HepG2 (cell line): ENCODE measurements at regions not wholly inside any gene's neighbourhood (a gene's known extent, or its start where the extent isn't known, plus 50 kb on each side); places are given as distances from the start of the nearest gene placed in this dataset.

ENCODE experiments used
- ATAC-seq: fragments of 200-7000 bp; cut with Tn5 transposase; 3 replicates; pipeline ENCODE4 v1.9.1; 2020; ENCODE audit warnings: mild to moderate bottlenecking, moderate library complexity
- BruUV-seq: library from RNA; stranded (reverse); fragments of 400-500 nt; replicated peaks from 2 replicates; lab custom pipeline; 2021; lab: Mats Ljungman, UMichigan
- CTCF ChIA-PET: fragments of 300-600 bp; formaldehyde crosslinking; extraction: SDS; loops from one replicate; lab custom pipeline; 2021; ENCODE audit warnings: low total read pairs, inconsistent platforms, low intra/inter-chr PET ratio; lab: Yijun Ruan, JAX
- POLR2A ChIA-PET: fragments of 350-600 bp; sonication (Branson Sonifier 250); formaldehyde crosslinking; loops from one replicate; lab custom pipeline; 2020; ENCODE audit warnings: antibody characterized with exemption, inconsistent platforms; lab: Yijun Ruan, JAX
- DNase-seq: peaks from one replicate; pipeline ENCODE4 v3.0.0-alpha.2; 2015; ENCODE audit warnings: low spot score
- FAIRE-seq: peaks from 3 replicates; lab custom pipeline; 2011; peaks lifted over from hg19 to GRCh38; lab: Jason Lieb, UNC
- H2AFZ ChIP-seq: one replicate; pipeline ENCODE4 v1.6.1; 2011; ENCODE audit warnings: low read length, inconsistent platforms
- H3K27ac ChIP-seq: fragments of 300-600 bp; 3 replicates; pipeline ENCODE4 v1.8.0; 2011; ENCODE audit warnings: mixed run types, mild to moderate bottlenecking, mixed read lengths, low read length, inconsistent platforms; ENCODE audit not compliant: insufficient read depth; ENCODE audit errors: extremely low read length
- H3K27me3 ChIP-seq, 2 experiments: fragments of 200-600 bp in 1 of 2; 2 replicates in 1 of 2; 3 replicates in 1 of 2; pipeline versions ENCODE4 v1.6.0 to v1.8.0; 2011; ENCODE audit warnings: low read length in 2 of 2, mild to moderate bottlenecking in 2 of 2, moderate library complexity in 2 of 2, inconsistent platforms in 1 of 2; ENCODE audit not compliant: insufficient read depth in 2 of 2, control insufficient read depth in 1 of 2
- H3K36me3 ChIP-seq, 2 experiments: fragments of 200-600 bp in 1 of 2; replicated peaks in 1 of 2; 2 replicates in 1 of 2; 3 replicates in 1 of 2; pipeline versions ENCODE4 v1.5.1 to v1.8.0; 2011; ENCODE audit warnings: low read length in 2 of 2, inconsistent platforms in 1 of 2; ENCODE audit not compliant: insufficient read depth in 2 of 2, control insufficient read depth in 1 of 2
- H3K4me1 ChIP-seq: 2 replicates; pipeline ENCODE4 v1.5.1; 2012; ENCODE audit warnings: low read length, inconsistent platforms; ENCODE audit not compliant: insufficient read depth
- H3K4me2 ChIP-seq: 2 replicates; pipeline ENCODE4 v1.6.0; 2011; ENCODE audit warnings: low read depth, low read length, inconsistent platforms
- H3K4me3 ChIP-seq, 3 experiments: fragments of 200-600 bp in 1 of 3; sonication (generic), shearing (Covaris generic) in 1 of 3; replicated peaks in 1 of 3; 2 replicates each; pipeline ENCODE4 v1.5.1; 2011 to 2016; ENCODE audit warnings: low read length in 3 of 3, inconsistent platforms in 2 of 3, low read depth in 2 of 3, mild to moderate bottlenecking in 2 of 3, control low read depth in 1 of 3, mixed read lengths in 1 of 3; ENCODE audit not compliant: insufficient read depth in 1 of 3
- H3K79me2 ChIP-seq: one replicate; pipeline ENCODE4 v1.6.1; 2011; ENCODE audit warnings: low read length, inconsistent platforms; ENCODE audit not compliant: insufficient read depth
- H3K9ac ChIP-seq: 2 replicates; pipeline ENCODE4 v1.6.0; 2011; ENCODE audit warnings: mild to moderate bottlenecking, low read depth, low read length, inconsistent platforms; ENCODE audit not compliant: insufficient read depth
- H3K9me3 ChIP-seq: 2 replicates; pipeline ENCODE4 v1.5.1; 2012; ENCODE audit warnings: mild to moderate bottlenecking, low read length
- H4K20me1 ChIP-seq: 2 replicates; pipeline ENCODE4 v1.6.0; 2011; ENCODE audit warnings: inconsistent platforms, mild to moderate bottlenecking, low read length, moderate library complexity; ENCODE audit not compliant: insufficient read depth
- FOXK1 ChIP-seq: sonication (generic); formaldehyde crosslinking; IDR thresholded peaks from 2 replicates; pipeline ENCODE4 v1.4.0; 2020; ENCODE audit warnings: low read depth, missing genetic modification reagents, borderline replicate concordance
- KIAA2018 ChIP-seq: sonication (generic); formaldehyde crosslinking; IDR thresholded peaks from 2 replicates; pipeline ENCODE4 v1.5.0; 2020; ENCODE audit warnings: mild to moderate bottlenecking, missing genetic modification reagents, borderline replicate concordance
- KLF11 ChIP-seq: IDR thresholded peaks from 2 replicates; pipeline ENCODE4 v1.6.1; 2016; ENCODE audit warnings: missing compliant biosample characterization
- PAF1 ChIP-seq: IDR thresholded peaks from 2 replicates; pipeline ENCODE4 v1.6.1; 2016; ENCODE audit warnings: missing genetic modification reagents, missing compliant biosample characterization
- PRDM4 ChIP-seq: sonication (generic); formaldehyde crosslinking; IDR thresholded peaks from 2 replicates; pipeline ENCODE4 v1.9.0; 2021; ENCODE audit warnings: missing genetic modification reagents, borderline replicate concordance
- SYNCRIP ChIP-seq: fragments of 200-400 bp; formaldehyde crosslinking; IDR thresholded peaks from 2 replicates; pipeline ENCODE4 v1.6.1; 2018; ENCODE audit warnings: mild to moderate bottlenecking, low read depth, low read length; ENCODE audit not compliant: insufficient read depth
- TSC22D2 ChIP-seq: sonication (generic); formaldehyde crosslinking; IDR thresholded peaks from 2 replicates; pipeline ENCODE4 v1.5.1; 2020; ENCODE audit warnings: missing genetic modification reagents, mild to moderate bottlenecking, borderline replicate concordance
- ZFP41 ChIP-seq: sonication (generic); formaldehyde crosslinking; IDR thresholded peaks from 2 replicates; pipeline ENCODE4 v1.4.0; 2020; ENCODE audit warnings: mild to moderate bottlenecking, missing genetic modification reagents, borderline replicate concordance
- ZNF30 ChIP-seq: sonication (generic); formaldehyde crosslinking; IDR thresholded peaks from 2 replicates; pipeline ENCODE4 v1.5.0; 2020; ENCODE audit warnings: mild to moderate bottlenecking, missing genetic modification reagents
- ZNF44 ChIP-seq: sonication (generic); formaldehyde crosslinking; IDR thresholded peaks from 2 replicates; pipeline ENCODE4 v1.5.1; 2020; ENCODE audit warnings: mild to moderate bottlenecking, missing genetic modification reagents
- ZNF761 ChIP-seq: sonication (generic); formaldehyde crosslinking; conservative IDR thresholded peaks from 2 replicates; pipeline ENCODE4 v1.4.0; 2020; ENCODE audit warnings: mild to moderate bottlenecking, missing genetic modification reagents
- WGBS: methylation state at CpG from one replicate; pipeline ENCODE4 v1.1.6; 2017; ENCODE audit warnings: low lambda C conversion rate; 5-methylcytosine and 5-hydroxymethylcytosine counted together
- in situ Hi-C: cut with HindIII; loops from 2 replicates; pipeline ENCODE4 v1.10.0; 2017; ENCODE audit warnings: low pct_unique_long_range_greater_than_20kb; ENCODE audit not compliant: extremely low pct_ligation_motif_present
- intact Hi-C: fragments of 100-400 bp; cut with micrococcal nuclease; formaldehyde crosslinking; loops from one replicate; pipeline ENCODE4 v1.10.0; 2022; ENCODE audit not compliant: unreplicated experiment

DNA sequence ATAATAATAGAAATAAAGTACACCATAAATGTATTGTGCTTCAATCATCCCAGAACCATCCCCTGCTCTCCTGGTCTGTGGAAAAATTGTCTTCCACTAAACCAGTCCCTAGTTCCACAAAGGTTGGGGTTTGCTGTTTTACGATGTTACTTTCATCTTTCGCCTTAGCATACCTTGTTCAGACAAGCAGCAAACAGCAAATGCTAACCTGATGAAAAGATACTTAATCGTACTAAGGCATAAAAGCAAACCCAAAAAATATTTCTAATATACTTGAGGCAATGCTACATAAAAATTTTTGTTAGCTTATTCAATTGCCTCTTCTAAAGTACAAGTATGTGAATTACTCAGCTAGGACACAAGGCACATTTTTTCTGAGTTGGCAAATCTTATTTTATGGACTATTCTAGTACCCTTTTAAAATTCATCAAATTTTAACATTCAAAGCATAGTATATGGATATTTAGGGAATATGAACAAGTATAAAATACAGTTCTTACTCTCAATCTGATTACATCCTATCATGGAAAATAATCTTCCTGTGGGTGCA, 97.1 kb upstream of the PLEKHG7 start:
- DNase-seq (no peak), ATAC-seq (no peak), FAIRE-seq (no peak)
- peaks cover 7% of the 10 kb centered on the region; the same call in 1 of the 2 replicates for H3K9me3 ChIP-seq
- POLR2A ChIA-PET: no interaction called here
- H3K4me2 ChIP-seq: no peak overlapping the region
- H3K27me3 ChIP-seq: no peaks in the 10 kb centered on the region
- H2AFZ ChIP-seq: no peak overlapping the region
- BruUV-seq: no TSS peak
- H3K4me1 ChIP-seq: no peaks in the 10 kb centered on the region
- no peaks in the 10 kb centered on the region for H4K20me1 ChIP-seq
- H3K4me3 ChIP-seq: no peak overlapping the region
- H3K79me2 ChIP-seq: no peaks in the 10 kb centered on the region
- no peak overlapping the region for H3K27ac ChIP-seq
- no peak overlapping the region for H3K9ac ChIP-seq
- in situ Hi-C loops: loop anchor here (25.0 kb wide), 1 partner anchor 1218 kb away; no protein-coding TSS in a partner anchor
- intact Hi-C loops: no loop called here
- WGBS: 14% methylated on average over 3 of the region's 3 CpGs
- CTCF ChIA-PET: no interaction called here
- no peaks in the 10 kb centered on the region for H3K36me3 ChIP-seq
- no peak for TF ChIP-seq ZFP41 (CRISPR knock-in tag)
- TF ChIP-seq ZNF761 (CRISPR knock-in tag): no peak
- TF ChIP-seq PAF1 (CRISPR knock-in tag): no peak
- TF ChIP-seq ZNF30: no peak
- TF ChIP-seq KLF11: no peak
- no peak for TF ChIP-seq KIAA2018
- TF ChIP-seq ZNF44: no peak
- TF ChIP-seq FOXK1: no peak
- no peak for TF ChIP-seq PRDM4 (CRISPR knock-in tag)
- no peak for TF ChIP-seq SYNCRIP
- no peak for TF ChIP-seq TSC22D2 (CRISPR knock-in tag)
